Nephron progenitor cell (in vitro differentiated cells): ENCODE measurements at regions not wholly inside any gene's neighbourhood (a gene's known extent, or its start where the extent isn't known, plus 50 kb on each side); places are given as distances from the start of the nearest gene placed in this dataset.

Experiments
- DNase-seq: peaks from one replicate; pipeline ENCODE4 v3.0.0; 2021
- H3K27ac Mint-ChIP-seq: 2 replicates; pipeline ENCODE4 v1.8.0; 2021; ENCODE audit warnings: mild to moderate bottlenecking, moderate library complexity, mixed read lengths
- H3K27me3 Mint-ChIP-seq: 2 replicates; pipeline ENCODE4 v1.8.0; 2021; ENCODE audit warnings: mild to moderate bottlenecking, low read depth, mixed read lengths; ENCODE audit not compliant: poor library complexity
- H3K36me3 Mint-ChIP-seq: 2 replicates; pipeline ENCODE4 v1.8.0; 2021; ENCODE audit warnings: low read depth, mixed read lengths
- H3K4me1 Mint-ChIP-seq: 2 replicates; pipeline ENCODE4 v1.8.0; 2021; ENCODE audit warnings: mixed read lengths
- H3K4me3 Mint-ChIP-seq: 2 replicates; pipeline ENCODE4 v1.8.0; 2021; ENCODE audit warnings: mild to moderate bottlenecking, moderate library complexity, mixed read lengths
- H3K9me3 Mint-ChIP-seq: 2 replicates; pipeline ENCODE4 v1.8.0; 2021; ENCODE audit warnings: mild to moderate bottlenecking, moderate library complexity, mixed read lengths
- CTCF ChIP-seq: fragments of 200-600 bp; sonication (generic); IDR thresholded peaks from 2 replicates; pipeline ENCODE4 v1.5.0; 2021; ENCODE audit warnings: antibody characterized with exemption

GRCh38 chr2:146451972-146452371 lies 1392.9 kb upstream of the ACVR2A start:
- no peaks in the 10 kb centered on the region for H3K27me3 Mint-ChIP-seq
- DNase-seq: no peak
- no peak for TF ChIP-seq CTCF
- peaks cover 6% of the 10 kb centered on the region for H3K4me1 Mint-ChIP-seq
- H3K36me3 Mint-ChIP-seq: no peaks in the 10 kb centered on the region
- H3K4me3 Mint-ChIP-seq: no peak overlapping the region
- no peak overlapping the region for H3K27ac Mint-ChIP-seq
- H3K9me3 Mint-ChIP-seq: no peaks in the 10 kb centered on the region

- TF ChIP-seq CTCF: no peak
- Mint-ChIP-seq H3K4me1 (peaks cover 6% of the 10 kb centered on the region), H3K27me3 (peaks cover 6% of the 10 kb centered on the region), H3K36me3 (no peaks in the 10 kb centered on the region), H3K4me3 (no peak overlapping the region), H3K9me3 (peaks cover 3% of the 10 kb centered on the region), H3K27ac (no peak overlapping the region)
- DNase-seq: no peak
Observed at GRCh38 chr2:146450131-146450530, 1394.7 kb upstream of the ACVR2A start.

GRCh38 chr2:146444987-146445386 lies 1399.8 kb upstream of the ACVR2A start:
- H3K4me1 Mint-ChIP-seq: no peaks in the 10 kb centered on the region
- peaks cover 3% of the 10 kb centered on the region for H3K9me3 Mint-ChIP-seq
- TF ChIP-seq CTCF: no peak
- no peak overlapping the region for H3K4me3 Mint-ChIP-seq
- no peaks in the 10 kb centered on the region for H3K36me3 Mint-ChIP-seq
- H3K27me3 Mint-ChIP-seq: peaks cover 6% of the 10 kb centered on the region
- no peak for DNase-seq
- no peak overlapping the region for H3K27ac Mint-ChIP-seq

DNA sequence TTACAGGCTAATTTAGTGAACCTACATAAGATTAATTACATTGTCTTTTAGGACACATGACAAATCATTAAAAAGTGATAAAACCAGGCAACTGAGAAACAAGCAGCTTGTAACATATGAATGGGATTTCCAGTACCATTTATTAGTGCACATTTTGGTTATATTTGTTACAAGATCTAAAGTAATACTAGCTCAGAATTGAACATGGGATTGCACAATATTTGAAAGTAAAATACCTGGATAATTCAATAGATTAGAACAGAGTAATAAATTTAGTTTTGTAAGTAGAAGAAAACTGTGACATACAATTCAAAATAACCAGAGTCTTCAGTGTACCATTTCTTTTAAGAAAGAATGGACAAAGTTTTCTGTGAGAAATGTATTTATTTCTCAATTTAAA lies 1400.7 kb upstream of the ACVR2A start:
- Mint-ChIP-seq H3K9me3 (peaks cover 3% of the 10 kb centered on the region), H3K4me1 (no peaks in the 10 kb centered on the region), H3K4me3 (no peak overlapping the region), H3K36me3 (no peaks in the 10 kb centered on the region), H3K27me3 (peaks cover 6% of the 10 kb centered on the region), H3K27ac (no peak overlapping the region)
- TF ChIP-seq CTCF: no peak
- no peak for DNase-seq

GRCh38 chr2:146438246-146438645 lies 1406.6 kb upstream of the ACVR2A start:
- Mint-ChIP-seq H3K27me3 (peaks cover 2% of the 10 kb centered on the region), H3K4me1 (peaks cover 9% of the 10 kb centered on the region), H3K36me3 (no peaks in the 10 kb centered on the region), H3K4me3 (no peak overlapping the region), H3K9me3 (no peaks in the 10 kb centered on the region), H3K27ac (no peak overlapping the region)
- no peak for DNase-seq
- TF ChIP-seq CTCF: no peak

- Mint-ChIP-seq H3K4me1 (peaks cover 9% of the 10 kb centered on the region), H3K36me3 (no peaks in the 10 kb centered on the region), H3K4me3 (no peak overlapping the region), H3K27ac (peak overlapping the region; percentile 29), H3K27me3 (peaks cover 2% of the 10 kb centered on the region), H3K9me3 (no peaks in the 10 kb centered on the region)
- no peak for DNase-seq
- TF ChIP-seq CTCF: no peak
Observed at GRCh38 chr2:146437712-146438111, 1407.1 kb upstream of the ACVR2A start.
